PC-9 (cell line): ENCODE measurements at regions not wholly inside any gene's neighbourhood (a gene's known extent, or its start where the extent isn't known, plus 50 kb on each side); places are given as distances from the start of the nearest gene placed in this dataset.

Experiments
- BruUV-seq: library from RNA; stranded (reverse); fragments of 400-500 nt; replicated peaks from 2 replicates; lab custom pipeline; 2021; lab: Mats Ljungman, UMichigan
- CTCF ChIA-PET: fragments of 300-600 bp; sonication (Branson Sonifier 250); formaldehyde crosslinking; loops from one replicate; lab custom pipeline; 2022; ENCODE audit warnings: antibody characterized with exemption; lab: Charles Lee
- POLR2A ChIA-PET: fragments of 300-600 bp; sonication (Branson Sonifier 250); formaldehyde crosslinking; loops from one replicate; lab custom pipeline; 2022; ENCODE audit warnings: antibody characterized with exemption; ENCODE audit not compliant: unreplicated experiment; lab: Charles Lee
- DNase-seq, 2 experiments: peaks; one replicate each; pipeline versions ENCODE4 v3.0.0 to v3.0.0-alpha.2; 2015 to 2022; ENCODE audit warnings: mixed read lengths in 1 of 2
- H2AFZ ChIP-seq: fragments of 200-600 bp; sonication (generic); 2 replicates; pipeline ENCODE4 v1.8.1; 2017; ENCODE audit warnings: antibody characterized with exemption
- H3F3A ChIP-seq: fragments of 200-600 bp; sonication (generic); 2 replicates; pipeline ENCODE4 v1.8.1; 2017; ENCODE audit warnings: antibody characterized with exemption, mild to moderate bottlenecking, low read depth; ENCODE audit not compliant: insufficient read depth
- H3K27ac ChIP-seq: fragments of 200-600 bp; sonication (generic); 2 replicates; pipeline ENCODE4 v1.6.1; 2016; ENCODE audit warnings: mixed run types
- H3K27me3 ChIP-seq: fragments of 200-600 bp; sonication (generic); 2 replicates; pipeline ENCODE4 v1.6.1; 2016; ENCODE audit warnings: low read depth, mixed run types; ENCODE audit not compliant: insufficient read depth
- H3K36me3 ChIP-seq: fragments of 200-600 bp; sonication (generic); 2 replicates; pipeline ENCODE4 v1.6.1; 2016; ENCODE audit warnings: low read depth, mixed run types
- H3K4me1 ChIP-seq: fragments of 200-600 bp; sonication (generic); replicated peaks from 2 replicates; pipeline ENCODE4 v1.6.1; 2016; ENCODE audit warnings: mixed run types; ENCODE audit not compliant: insufficient read depth
- H3K4me2 ChIP-seq: fragments of 200-600 bp; sonication (generic); 2 replicates; pipeline ENCODE4 v1.6.1; 2017; ENCODE audit warnings: mixed run types
- H3K4me3 ChIP-seq: fragments of 200-600 bp; sonication (generic); 2 replicates; pipeline ENCODE4 v1.6.1; 2016; ENCODE audit warnings: mixed run types
- H3K79me2 ChIP-seq: fragments of 200-600 bp; sonication (generic); 2 replicates; pipeline ENCODE4 v1.6.1; 2017; ENCODE audit warnings: low read depth, mixed run types
- H3K9me2 ChIP-seq: fragments of 200-600 bp; sonication (generic); 2 replicates; pipeline ENCODE4 v1.8.1; 2017; ENCODE audit warnings: mild to moderate bottlenecking; ENCODE audit not compliant: insufficient read depth
- H3K9me3 ChIP-seq: fragments of 200-600 bp; sonication (generic); 2 replicates; pipeline ENCODE4 v1.8.1; 2016; ENCODE audit warnings: low read depth; ENCODE audit not compliant: insufficient read depth
- H4K20me1 ChIP-seq: fragments of 200-600 bp; sonication (generic); 2 replicates; pipeline ENCODE4 v1.8.1; 2017; ENCODE audit not compliant: insufficient read depth
- EZH2 ChIP-seq: fragments of 200-600 bp; sonication (generic); IDR thresholded peaks from 2 replicates; pipeline ENCODE4 v1.8.0; 2017; ENCODE audit warnings: antibody characterized with exemption, low read depth
- intact Hi-C: fragments of 100-400 bp; cut with micrococcal nuclease; formaldehyde crosslinking; loops from one replicate; pipeline ENCODE4 v1.10.0; 2022; ENCODE audit not compliant: unreplicated experiment
- TF ChIP-seq, protein P1 (sequence below): fragments of 200-600 bp; sonication (generic); conservative IDR thresholded peaks from 2 replicates; pipeline ENCODE4 v1.6.1; 2017; ENCODE audit warnings: mixed run types, antibody characterized with exemption, mild to moderate bottlenecking, moderate library complexity

DNA sequence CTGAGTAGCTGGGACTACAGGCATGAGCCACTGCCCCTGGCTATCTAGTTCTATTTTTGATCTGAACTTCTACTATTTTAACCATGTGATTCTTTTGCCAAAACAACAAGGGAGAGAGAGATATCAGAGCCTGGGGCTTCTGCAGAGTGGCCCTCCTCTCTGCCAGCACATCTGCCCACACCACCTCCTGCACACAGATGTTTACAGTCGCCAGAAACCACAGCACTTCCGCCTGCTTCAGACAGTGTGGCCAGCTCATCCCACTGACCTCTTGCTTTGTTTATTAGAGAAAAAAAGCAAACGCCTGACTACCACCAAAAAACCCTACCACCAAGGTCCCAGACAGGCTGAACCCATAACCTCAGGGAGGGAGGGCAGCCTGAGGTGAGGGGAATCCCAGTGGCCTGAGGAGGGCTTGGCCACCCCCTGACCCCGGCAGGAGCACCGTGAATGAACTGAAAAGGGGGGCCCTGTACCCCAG is 85.9 kb upstream of the ABHD2 start:
- TF ChIP-seq, protein P1, sequence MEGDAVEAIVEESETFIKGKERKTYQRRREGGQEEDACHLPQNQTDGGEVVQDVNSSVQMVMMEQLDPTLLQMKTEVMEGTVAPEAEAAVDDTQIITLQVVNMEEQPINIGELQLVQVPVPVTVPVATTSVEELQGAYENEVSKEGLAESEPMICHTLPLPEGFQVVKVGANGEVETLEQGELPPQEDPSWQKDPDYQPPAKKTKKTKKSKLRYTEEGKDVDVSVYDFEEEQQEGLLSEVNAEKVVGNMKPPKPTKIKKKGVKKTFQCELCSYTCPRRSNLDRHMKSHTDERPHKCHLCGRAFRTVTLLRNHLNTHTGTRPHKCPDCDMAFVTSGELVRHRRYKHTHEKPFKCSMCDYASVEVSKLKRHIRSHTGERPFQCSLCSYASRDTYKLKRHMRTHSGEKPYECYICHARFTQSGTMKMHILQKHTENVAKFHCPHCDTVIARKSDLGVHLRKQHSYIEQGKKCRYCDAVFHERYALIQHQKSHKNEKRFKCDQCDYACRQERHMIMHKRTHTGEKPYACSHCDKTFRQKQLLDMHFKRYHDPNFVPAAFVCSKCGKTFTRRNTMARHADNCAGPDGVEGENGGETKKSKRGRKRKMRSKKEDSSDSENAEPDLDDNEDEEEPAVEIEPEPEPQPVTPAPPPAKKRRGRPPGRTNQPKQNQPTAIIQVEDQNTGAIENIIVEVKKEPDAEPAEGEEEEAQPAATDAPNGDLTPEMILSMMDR: no peak
- no peaks in the 10 kb centered on the region for H4K20me1 ChIP-seq
- no peaks in the 10 kb centered on the region for H3K27me3 ChIP-seq
- no peaks in the 10 kb centered on the region for H3F3A ChIP-seq
- POLR2A ChIA-PET: no interaction called here
- H2AFZ ChIP-seq: no peak overlapping the region
- no peaks in the 10 kb centered on the region for H3K4me1 ChIP-seq
- H3K4me2 ChIP-seq: no peak overlapping the region
- H3K36me3 ChIP-seq: no peaks in the 10 kb centered on the region
- intact Hi-C loops: no loop called here
- no peak overlapping the region for H3K27ac ChIP-seq
- DNase-seq: no peak
- no peaks in the 10 kb centered on the region for H3K9me3 ChIP-seq
- H3K9me2 ChIP-seq: no peaks in the 10 kb centered on the region
- CTCF ChIA-PET: interaction anchor here (0.6 kb wide), 2 partner anchors 15 to 56 kb away, joined by 3 to 7 read pairs; no protein-coding TSS in a partner anchor
- no peak overlapping the region for H3K4me3 ChIP-seq
- H3K79me2 ChIP-seq: no peaks in the 10 kb centered on the region
- BruUV-seq: no TSS peak

DNA sequence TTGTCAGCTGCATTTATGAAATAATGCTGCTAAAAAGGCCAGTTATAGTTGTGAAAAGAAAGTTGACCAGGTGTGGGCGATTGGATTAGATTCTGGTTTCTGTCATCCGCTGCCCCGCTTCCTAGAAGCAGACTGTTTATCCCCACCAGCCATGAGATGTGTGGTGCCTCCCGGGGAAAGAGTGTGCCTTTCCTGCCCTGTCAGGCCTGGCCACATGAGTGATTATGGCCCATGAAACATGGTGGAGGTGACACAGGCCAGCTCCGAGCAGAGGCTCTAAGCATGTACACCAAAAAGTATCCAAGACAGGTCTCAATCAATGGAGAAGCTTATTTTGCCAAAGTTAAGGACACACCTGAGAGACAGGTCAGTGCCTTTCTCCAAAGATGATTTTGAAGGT is 85.4 kb upstream of the ABHD2 start:
- intact Hi-C loops: no loop called here
- POLR2A ChIA-PET: no interaction called here
- Histone ChIP-seq H2AFZ (no peak overlapping the region), H3K4me1 (no peaks in the 10 kb centered on the region), H3K4me3 (no peak overlapping the region), H3K4me2 (no peak overlapping the region), H4K20me1 (no peaks in the 10 kb centered on the region), H3K27ac (no peak overlapping the region), H3K9me2 (no peaks in the 10 kb centered on the region), H3K9me3 (no peaks in the 10 kb centered on the region), H3K36me3 (no peaks in the 10 kb centered on the region), H3K27me3 (no peaks in the 10 kb centered on the region), H3F3A (no peaks in the 10 kb centered on the region), H3K79me2 (no peaks in the 10 kb centered on the region)
- BruUV-seq: no TSS peak
- CTCF ChIA-PET: no interaction called here
- no peak for DNase-seq
- no peak for TF ChIP-seq EZH2
- TF ChIP-seq, protein P1: no peak

DNA sequence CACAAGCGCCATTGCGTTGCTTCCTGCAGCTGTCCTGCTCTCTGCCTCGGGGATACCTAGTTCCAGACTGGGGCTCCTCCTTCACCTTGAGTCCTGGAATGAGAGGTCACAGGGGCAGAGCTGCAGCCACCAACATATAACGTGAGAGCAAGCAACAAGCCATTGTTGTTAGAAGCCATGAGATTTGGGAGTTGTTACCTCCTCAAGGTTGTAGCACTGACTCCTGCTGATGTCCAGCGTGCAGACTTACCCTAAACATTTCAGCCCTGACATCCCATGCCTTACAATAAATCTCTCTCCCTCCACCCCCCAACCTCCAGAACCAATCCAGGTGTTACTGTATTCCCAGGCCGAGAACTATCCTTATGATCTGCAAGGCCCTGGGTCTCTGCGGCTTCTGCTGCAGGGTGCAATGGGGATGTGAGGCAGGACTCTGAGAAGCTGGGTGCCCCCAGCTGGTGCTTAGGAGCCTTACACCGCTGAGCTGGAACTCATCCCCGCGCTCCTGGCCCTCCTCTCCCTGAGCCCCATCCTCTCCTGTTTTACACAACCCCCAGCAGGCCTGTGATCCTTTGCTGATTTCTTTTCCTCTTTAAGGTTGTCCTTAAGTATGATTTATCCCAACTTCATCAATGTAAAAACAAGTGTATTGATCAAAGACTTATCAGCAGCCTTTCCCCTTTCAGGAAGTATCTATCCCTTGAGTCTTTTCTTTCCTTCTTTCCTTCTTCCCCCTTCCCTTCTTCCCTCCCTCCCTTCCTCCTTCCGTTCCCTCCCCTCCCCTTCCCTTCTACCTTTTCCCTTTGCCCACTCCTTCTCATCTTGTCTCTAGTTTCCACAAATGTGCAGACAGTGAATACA is 84.2 kb upstream of the ABHD2 start:
- H2AFZ ChIP-seq: no peak overlapping the region
- intact Hi-C loops: no loop called here
- ChIA-PET POLR2A (no interaction called here), CTCF (no interaction called here)
- no peak overlapping the region for H3K4me3 ChIP-seq
- no peaks in the 10 kb centered on the region for H3F3A ChIP-seq
- no TSS peak for BruUV-seq
- no peaks in the 10 kb centered on the region for H3K4me1 ChIP-seq
- no peak overlapping the region for H3K4me2 ChIP-seq
- no peaks in the 10 kb centered on the region for H3K9me2 ChIP-seq
- no peaks in the 10 kb centered on the region for H3K36me3 ChIP-seq
- H4K20me1 ChIP-seq: no peaks in the 10 kb centered on the region
- no peaks in the 10 kb centered on the region for H3K79me2 ChIP-seq
- no peak for DNase-seq
- no peak overlapping the region for H3K27ac ChIP-seq
- no peaks in the 10 kb centered on the region for H3K9me3 ChIP-seq
- no peaks in the 10 kb centered on the region for H3K27me3 ChIP-seq
- TF ChIP-seq EZH2: no peak
- TF ChIP-seq, protein P1: no peak
